DOHH2 (cell line): ENCODE measurements at regions not wholly inside any gene's neighbourhood (a gene's known extent, or its start where the extent isn't known, plus 50 kb on each side); places are given as distances from the start of the nearest gene placed in this dataset.

Experiments
- CTCF ChIP-seq: fragments of 200-600 bp; sonication (generic); IDR thresholded peaks from one replicate; pipeline ENCODE4 v1.5.1; 2014; ENCODE audit warnings: antibody characterized with exemption, mild to moderate bottlenecking, low read depth, low read length; ENCODE audit not compliant: poor library complexity, severe bottlenecking
- EZH2phosphoT487 ChIP-seq: fragments of 200-600 bp; sonication (generic); IDR thresholded peaks from 2 replicates; pipeline ENCODE4 v1.6.1; 2017; ENCODE audit warnings: borderline replicate concordance, mild to moderate bottlenecking, antibody characterized with exemption, low read length, moderate library complexity, mixed read lengths

GRCh38 chr13:57511603-57512002 is 119.9 kb upstream of the PCDH17 start:
- no peak for TF ChIP-seq CTCF
- TF ChIP-seq EZH2phosphoT487: no peak
